Tibial artery (tissue), 4 donors: ENCODE measurements at regions not wholly inside any gene's neighbourhood (a gene's known extent, or its start where the extent isn't known, plus 50 kb on each side); places are given as distances from the start of the nearest gene placed in this dataset.
A peak's percentile ranks its signal among the peaks of the same experiment; 100 is the strongest.

ENCODE experiments used
- DNase-seq, 2 donors: peaks; one replicate each; pipeline ENCODE4 v3.0.0-alpha.2; 2019
- H3K27ac ChIP-seq, 2 donors: fragments of 200-600 bp; sonication (generic) in 1 of 2; 1 replicate in 1 of 2; 2 replicates in 1 of 2; pipeline ENCODE4 v1.5.1; 2018 to 2019; ENCODE audit warnings: mild to moderate bottlenecking in 1 of 2
- H3K27me3 ChIP-seq, 2 donors: fragments of 200-600 bp; sonication (generic) in 1 of 2; one replicate each; pipeline versions ENCODE4 v1.5.1 to v1.6.0; 2016 to 2019
- H3K36me3 ChIP-seq, 3 donors: fragments of 200-600 bp; sonication (generic) in 2 of 3; one replicate each; pipeline ENCODE4 v1.5.1; 2016 to 2019; ENCODE audit warnings: mild to moderate bottlenecking in 2 of 3
- H3K4me1 ChIP-seq, 4 donors: fragments of 200-600 bp; sonication (generic) in 2 of 4; 1 replicate in 3 of 4; 2 replicates in 1 of 4; pipeline ENCODE4 v1.5.1; 2016 to 2019
- H3K4me3 ChIP-seq, 2 donors: fragments of 200-600 bp; sonication (generic) in 1 of 2; 1 replicate in 1 of 2; 2 replicates in 1 of 2; pipeline ENCODE4 v1.5.1; 2018 to 2019; ENCODE audit warnings: mild to moderate bottlenecking in 2 of 2
- H3K9me3 ChIP-seq, 3 donors: fragments of 200-600 bp; sonication (generic) in 1 of 3; one replicate each; pipeline ENCODE4 v1.5.1; 2016 to 2019
- intact Hi-C: fragments of 100-400 bp; cut with DNase I; formaldehyde crosslinking; loops from one replicate; pipeline ENCODE4 v1.15.0; 2023; ENCODE audit warnings: low total_unique reads
- TF ChIP-seq, protein P1 (sequence below), 2 experiments: fragments of 200-600 bp in 1 of 2; fragments of 450-650 bp in 1 of 2; IDR thresholded peaks; one replicate each; pipeline ENCODE4 v1.5.1; 2017 to 2019; ENCODE audit warnings: antibody characterized with exemption in 2 of 2, mild to moderate bottlenecking in 1 of 2, moderate library complexity in 1 of 2

DNA sequence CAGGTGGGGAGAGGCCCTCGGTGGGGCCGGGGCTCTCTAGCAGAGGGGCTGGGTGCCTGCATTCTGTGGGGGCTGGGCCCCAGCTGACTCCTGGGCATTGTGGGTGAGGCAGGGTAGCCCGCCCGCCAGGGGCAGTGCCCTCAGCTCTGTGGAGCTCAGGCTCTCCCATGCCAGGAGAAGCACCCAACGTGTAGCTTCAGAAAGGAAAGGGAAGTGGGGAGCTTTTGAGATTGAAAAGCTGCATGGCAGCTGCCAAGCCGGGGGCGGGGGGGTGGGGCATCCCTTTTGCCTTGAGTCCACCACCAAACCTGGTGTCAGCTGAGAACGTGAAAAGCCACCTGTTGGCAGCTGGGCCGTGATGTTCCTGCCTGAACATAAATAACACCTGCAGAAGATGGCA is 192.1 kb upstream of the CIBAR2 start:
- no peak overlapping the region for H3K4me3 ChIP-seq
- H3K9me3 ChIP-seq, result no peaks in the 10 kb centered on the region
- TF ChIP-seq, protein P1, sequence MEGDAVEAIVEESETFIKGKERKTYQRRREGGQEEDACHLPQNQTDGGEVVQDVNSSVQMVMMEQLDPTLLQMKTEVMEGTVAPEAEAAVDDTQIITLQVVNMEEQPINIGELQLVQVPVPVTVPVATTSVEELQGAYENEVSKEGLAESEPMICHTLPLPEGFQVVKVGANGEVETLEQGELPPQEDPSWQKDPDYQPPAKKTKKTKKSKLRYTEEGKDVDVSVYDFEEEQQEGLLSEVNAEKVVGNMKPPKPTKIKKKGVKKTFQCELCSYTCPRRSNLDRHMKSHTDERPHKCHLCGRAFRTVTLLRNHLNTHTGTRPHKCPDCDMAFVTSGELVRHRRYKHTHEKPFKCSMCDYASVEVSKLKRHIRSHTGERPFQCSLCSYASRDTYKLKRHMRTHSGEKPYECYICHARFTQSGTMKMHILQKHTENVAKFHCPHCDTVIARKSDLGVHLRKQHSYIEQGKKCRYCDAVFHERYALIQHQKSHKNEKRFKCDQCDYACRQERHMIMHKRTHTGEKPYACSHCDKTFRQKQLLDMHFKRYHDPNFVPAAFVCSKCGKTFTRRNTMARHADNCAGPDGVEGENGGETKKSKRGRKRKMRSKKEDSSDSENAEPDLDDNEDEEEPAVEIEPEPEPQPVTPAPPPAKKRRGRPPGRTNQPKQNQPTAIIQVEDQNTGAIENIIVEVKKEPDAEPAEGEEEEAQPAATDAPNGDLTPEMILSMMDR (IDR thresholded peaks at IDR 0.05), result no peak
- no peak for DNase-seq
- H3K36me3 ChIP-seq, result no peaks in the 10 kb centered on the region
- H3K27me3 ChIP-seq, result peaks cover 0 to 11% of the 10 kb centered on the region in 2 donors
- no peak overlapping the region for H3K27ac ChIP-seq
- H3K4me1 ChIP-seq, result peaks cover 0 to 43% (median 33%) of the 10 kb centered on the region in 4 donors
- intact Hi-C loops, result no loop called here

- intact Hi-C loops, result no loop called here
- H3K9me3 ChIP-seq, result no peaks in the 10 kb centered on the region
- H3K27me3 ChIP-seq, result peaks cover 0 to 27% of the 10 kb centered on the region in 2 donors
- H3K4me1 ChIP-seq, result peaks cover 0 to 60% (median 47%) of the 10 kb centered on the region in 4 donors
- TF ChIP-seq, protein P1 (IDR thresholded peaks at IDR 0.05), result no peak
- H3K36me3 ChIP-seq, result no peaks in the 10 kb centered on the region
- H3K27ac ChIP-seq, result peak overlapping the region; percentile 46 to 53
- peak; percentile 97 to 98 for DNase-seq
- no peak overlapping the region for H3K4me3 ChIP-seq
Measured at GRCh38 chr16:85306071-85306792, 194.0 kb upstream of the CIBAR2 start.

GRCh38 chr16:85306793-85307551 is 194.7 kb upstream of the CIBAR2 start:
- Histone ChIP-seq H3K4me1 (peaks cover 0 to 55% (median 50%) of the 10 kb centered on the region in 4 donors), H3K4me3 (no peak overlapping the region), H3K27me3 (peaks cover 0 to 29% of the 10 kb centered on the region in 2 donors), H3K27ac (peak overlapping the region; percentile 15 to 53), H3K9me3 (no peaks in the 10 kb centered on the region), H3K36me3 (no peaks in the 10 kb centered on the region)
- intact Hi-C loops, result no loop called here
- no peak for DNase-seq
- TF ChIP-seq, protein P1 (IDR thresholded peaks at IDR 0.05), result no peak

DNA sequence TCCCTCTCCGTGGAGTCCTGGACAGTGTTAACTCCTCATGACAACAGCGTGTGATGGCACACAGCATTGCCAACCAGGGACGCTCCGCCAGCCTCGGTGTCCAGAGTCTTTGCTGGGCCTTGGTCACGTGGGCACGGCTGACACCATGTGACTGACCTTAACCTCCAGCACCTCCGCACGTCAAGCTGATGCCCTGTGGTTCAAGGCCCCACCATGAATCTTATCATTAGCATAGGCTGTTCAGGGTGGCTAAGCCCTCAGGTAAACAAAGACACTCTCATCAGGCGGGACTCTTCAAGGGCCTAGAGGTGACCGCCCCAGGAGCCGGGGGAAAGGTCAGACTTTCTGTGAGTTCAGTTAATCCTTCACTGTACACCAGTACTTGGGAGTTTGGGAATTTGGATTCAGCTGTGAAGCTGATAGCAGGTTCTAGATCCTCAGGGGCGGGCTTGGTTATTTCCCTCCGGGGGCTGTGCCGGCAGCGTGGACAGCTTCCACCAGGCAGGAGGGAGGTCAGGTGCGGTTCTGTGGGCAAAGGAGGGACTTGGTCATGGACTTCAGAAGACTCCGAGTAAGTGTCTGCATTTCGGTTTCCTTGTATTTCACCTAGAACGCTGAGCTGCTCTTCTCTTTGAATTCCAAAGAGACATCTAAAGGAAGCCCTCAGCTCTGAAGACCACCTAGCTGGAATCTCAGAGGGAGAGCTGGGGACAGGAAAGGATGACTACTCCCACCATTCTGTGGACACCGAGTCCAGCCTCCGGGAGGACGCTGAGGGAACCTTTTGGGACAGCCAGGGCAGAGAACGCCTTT is 195.5 kb upstream of the CIBAR2 start:
- Histone ChIP-seq H3K27ac (no peak overlapping the region), H3K36me3 (no peaks in the 10 kb centered on the region), H3K4me1 (peaks cover 0 to 55% (median 51%) of the 10 kb centered on the region in 4 donors), H3K4me3 (no peak overlapping the region), H3K9me3 (no peaks in the 10 kb centered on the region), H3K27me3 (peaks cover 0 to 25% of the 10 kb centered on the region in 2 donors)
- DNase-seq, result no peak
- TF ChIP-seq, protein P1 (IDR thresholded peaks at IDR 0.05), result no peak
- intact Hi-C loops, result no loop called here
